HL-60 (cell line): ENCODE measurements at regions not wholly inside any gene's neighbourhood (a gene's known extent, or its start where the extent isn't known, plus 50 kb on each side); places are given as distances from the start of the nearest gene placed in this dataset.

Experiments
- DNase-seq, 2 experiments: peaks; one replicate each; pipeline ENCODE4 v3.0.0-alpha.2; 2010 to 2020; ENCODE audit warnings: low read depth in 1 of 2, low spot score in 1 of 2
- H3K27ac ChIP-seq: fragments of 250-450 bp; sonication (Bioruptor Pico); replicated peaks from 2 replicates; pipeline ENCODE4 v1.5.1; 2020; ENCODE audit warnings: mild to moderate bottlenecking, moderate library complexity
- H3K27me3 ChIP-seq: fragments of 250-450 bp; sonication (Bioruptor Pico); 2 replicates; pipeline ENCODE4 v1.5.1; 2021; ENCODE audit warnings: mild to moderate bottlenecking, moderate library complexity; ENCODE audit not compliant: insufficient read depth, poor library complexity, severe bottlenecking
- H3K4me3 ChIP-seq: replicated peaks from 2 replicates; pipeline ENCODE4 v1.5.1; 2011; ENCODE audit warnings: mild to moderate bottlenecking, control low read depth, low read length; ENCODE audit not compliant: insufficient read depth
- CTCF ChIP-seq: IDR thresholded peaks from one replicate; pipeline ENCODE4 v1.5.1; 2011; ENCODE audit warnings: low read length, control low read depth, inconsistent platforms; ENCODE audit not compliant: insufficient read depth
- GABPA ChIP-seq: IDR thresholded peaks from 2 replicates; pipeline ENCODE4 v1.6.1; 2012; ENCODE audit warnings: low read depth
- POLR2AphosphoS5 ChIP-seq: IDR thresholded peaks from 2 replicates; pipeline ENCODE4 v1.6.1; 2012; ENCODE audit warnings: low read depth
- REST ChIP-seq: IDR thresholded peaks from 2 replicates; pipeline ENCODE4 v1.6.1; 2012; ENCODE audit warnings: low read depth; ENCODE audit not compliant: insufficient replicate concordance
- SPI1 ChIP-seq: IDR thresholded peaks from 2 replicates; pipeline ENCODE4 v1.6.1; 2012; ENCODE audit warnings: low read depth, mild to moderate bottlenecking, borderline replicate concordance

- no peak for DNase-seq
- Histone ChIP-seq H3K27me3 (no peaks in the 10 kb centered on the region), H3K4me3 (no peak overlapping the region), H3K27ac (no peak overlapping the region)
- TF ChIP-seq REST = no peak
- no peak for TF ChIP-seq SPI1
- no peak for TF ChIP-seq POLR2AphosphoS5
- TF ChIP-seq GABPA = no peak
- no peak for TF ChIP-seq CTCF
These were observed 62.7 kb upstream of the CREB5 start for GRCh38 chr7:28349637-28350036.

GRCh38 chr7:28350662-28351061 lies 61.7 kb upstream of the CREB5 start:
- Histone ChIP-seq H3K27me3 (no peaks in the 10 kb centered on the region), H3K27ac (no peak overlapping the region), H3K4me3 (no peak overlapping the region)
- no peak for DNase-seq
- TF ChIP-seq GABPA (no peak), SPI1 (no peak), POLR2AphosphoS5 (no peak), REST (no peak), CTCF (no peak)

GRCh38 chr7:28351450-28351849 lies 60.9 kb upstream of the CREB5 start:
- Histone ChIP-seq H3K27me3 (no peaks in the 10 kb centered on the region), H3K27ac (no peak overlapping the region), H3K4me3 (no peak overlapping the region)
- TF ChIP-seq REST = no peak
- DNase-seq = no peak
